ENCODE measurements at regions not wholly inside any gene's neighbourhood (a gene's known extent, or its start where the extent isn't known, plus 50 kb on each side); places are given as distances from the start of the nearest gene placed in this dataset.

- TF ChIP-seq CREB1 (IDR thresholded peaks at IDR 0.05; ENCODE audit: low read depth) (no peak), TEAD4 (IDR thresholded peaks at IDR 0.05) (no peak), YY1 (IDR thresholded peaks at IDR 0.05; ENCODE audit: low read depth) (no peak), CEBPB (IDR thresholded peaks at IDR 0.05) (no peak), EGR1 (IDR thresholded peaks at IDR 0.05) (no peak), EP300 (IDR thresholded peaks at IDR 0.05; ENCODE audit: borderline replicate concordance) (no peak), RAD21 (IDR thresholded peaks at IDR 0.05; ENCODE audit: low read depth) (no peak), MAX (IDR thresholded peaks at IDR 0.05) (no peak), FOXM1 (IDR thresholded peaks at IDR 0.05; ENCODE audit: borderline replicate concordance, low read depth) (no peak), TAF1 (IDR thresholded peaks at IDR 0.05; ENCODE audit: low read depth) (no peak), NFIC (IDR thresholded peaks at IDR 0.05) (no peak), ZBTB7A (IDR thresholded peaks at IDR 0.05; ENCODE audit: low read depth) (no peak), REST (IDR thresholded peaks at IDR 0.05; ENCODE audit: low read depth) (no peak)
- TF ChIP-seq, protein P1, sequence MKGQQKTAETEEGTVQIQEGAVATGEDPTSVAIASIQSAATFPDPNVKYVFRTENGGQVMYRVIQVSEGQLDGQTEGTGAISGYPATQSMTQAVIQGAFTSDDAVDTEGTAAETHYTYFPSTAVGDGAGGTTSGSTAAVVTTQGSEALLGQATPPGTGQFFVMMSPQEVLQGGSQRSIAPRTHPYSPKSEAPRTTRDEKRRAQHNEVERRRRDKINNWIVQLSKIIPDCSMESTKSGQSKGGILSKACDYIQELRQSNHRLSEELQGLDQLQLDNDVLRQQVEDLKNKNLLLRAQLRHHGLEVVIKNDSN (IDR thresholded peaks at IDR 0.05) = no peak
These were observed 109.8 kb upstream of the ALK start for GRCh38 chr2:30031184-30031583.

- TF ChIP-seq MAX (IDR thresholded peaks at IDR 0.05) (no peak), NFIC (IDR thresholded peaks at IDR 0.05) (no peak), FOXM1 (IDR thresholded peaks at IDR 0.05; ENCODE audit: borderline replicate concordance, low read depth) (no peak), TAF1 (IDR thresholded peaks at IDR 0.05; ENCODE audit: low read depth) (no peak), ZBTB7A (IDR thresholded peaks at IDR 0.05; ENCODE audit: low read depth) (no peak), YY1 (IDR thresholded peaks at IDR 0.05; ENCODE audit: low read depth) (no peak), CREB1 (IDR thresholded peaks at IDR 0.05; ENCODE audit: low read depth) (no peak), EP300 (IDR thresholded peaks at IDR 0.05; ENCODE audit: borderline replicate concordance) (no peak), RAD21 (IDR thresholded peaks at IDR 0.05; ENCODE audit: low read depth) (no peak), TEAD4 (IDR thresholded peaks at IDR 0.05) (no peak), REST (IDR thresholded peaks at IDR 0.05; ENCODE audit: low read depth) (no peak)
- TF ChIP-seq, protein P1 (IDR thresholded peaks at IDR 0.05) = no peak
These were observed 112.6 kb upstream of the YPEL5 start for GRCh38 chr2:30034052-30034775.

- TF ChIP-seq CREB1 (IDR thresholded peaks at IDR 0.05; ENCODE audit: low read depth) = no peak
These were observed 109.8 kb upstream of the YPEL5 start for GRCh38 chr2:30037016-30037415.

DNA sequence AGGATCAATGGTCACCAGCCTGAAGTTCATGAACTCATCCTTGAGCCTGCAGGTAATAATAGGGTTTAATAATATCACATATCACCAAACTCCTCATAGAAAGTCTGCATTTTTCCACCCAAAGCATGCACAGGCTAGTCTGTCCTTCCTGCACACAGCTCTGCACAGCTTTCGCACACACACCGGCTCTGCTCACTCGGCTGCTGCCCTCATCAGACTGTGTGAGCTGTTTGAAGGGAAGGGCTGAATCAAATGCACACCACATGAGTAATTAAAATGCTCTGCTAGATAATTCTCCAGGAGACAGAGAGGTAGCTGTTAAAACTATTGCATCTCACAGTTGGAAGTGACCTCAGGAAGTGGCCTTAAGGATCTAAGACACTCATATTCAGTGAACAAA, 108.4 kb upstream of the YPEL5 start:
- TF ChIP-seq EGR1 (IDR thresholded peaks at IDR 0.05) = no peak
- no peak for TF ChIP-seq RAD21 (IDR thresholded peaks at IDR 0.05; ENCODE audit: low read depth)
- no peak for TF ChIP-seq NFIC (IDR thresholded peaks at IDR 0.05)
- TF ChIP-seq MAX (IDR thresholded peaks at IDR 0.05) = no peak
- no peak for TF ChIP-seq CEBPB (IDR thresholded peaks at IDR 0.05)

- TF ChIP-seq TEAD4 (IDR thresholded peaks at IDR 0.05) (no peak), RAD21 (IDR thresholded peaks at IDR 0.05; ENCODE audit: low read depth) (no peak), EP300 (IDR thresholded peaks at IDR 0.05; ENCODE audit: borderline replicate concordance) (no peak), CREB1 (IDR thresholded peaks at IDR 0.05; ENCODE audit: low read depth) (no peak), NFIC (IDR thresholded peaks at IDR 0.05) (no peak), TAF1 (IDR thresholded peaks at IDR 0.05; ENCODE audit: low read depth) (no peak), FOXM1 (IDR thresholded peaks at IDR 0.05; ENCODE audit: borderline replicate concordance, low read depth) (no peak), MAX (IDR thresholded peaks at IDR 0.05) (no peak), TCF12 (IDR thresholded peaks at IDR 0.05; ENCODE audit: low read depth) (no peak), REST (IDR thresholded peaks at IDR 0.05; ENCODE audit: low read depth) (no peak)
- TF ChIP-seq, protein P1 (IDR thresholded peaks at IDR 0.05) = no peak
These were observed 107.7 kb upstream of the YPEL5 start for GRCh38 chr2:30039101-30039500.
